ENCODE measurements at regions not wholly inside any gene's neighbourhood (a gene's known extent, or its start where the extent isn't known, plus 50 kb on each side); places are given as distances from the start of the nearest gene placed in this dataset.

- TF ChIP-seq CTCF (IDR thresholded peaks at IDR 0.05), result no peak
- no peak for TF ChIP-seq POLR2A (IDR thresholded peaks at IDR 0.05)
These were observed 65.8 kb upstream of the HS6ST1 start for GRCh38 chr2:128384446-128384845.

Data from thyroid gland (tissue), 4 donors.